ENCODE measurements at regions not wholly inside any gene's neighbourhood (a gene's known extent, or its start where the extent isn't known, plus 50 kb on each side); places are given as distances from the start of the nearest gene placed in this dataset.

DNA sequence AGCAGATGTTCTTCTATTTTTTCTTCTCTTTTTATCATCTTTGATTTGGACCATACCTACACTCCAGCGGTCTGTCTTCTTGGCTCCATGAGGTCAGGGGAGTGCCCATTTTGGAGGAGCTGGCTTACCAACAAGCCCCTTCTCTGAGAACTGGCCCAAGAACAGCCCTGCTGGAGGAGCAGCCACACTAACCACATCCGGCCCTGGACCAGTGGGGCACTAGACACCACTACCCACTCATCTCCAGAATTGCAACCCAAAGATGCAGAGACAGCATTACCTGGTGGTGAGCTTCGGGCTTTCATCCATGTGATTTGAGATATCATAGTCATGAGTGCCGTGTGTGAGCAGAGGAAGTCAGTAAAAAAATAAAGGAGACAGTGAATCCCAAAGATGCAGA lies 599.4 kb upstream of the CDH4 start:
- DNase-seq (ENCODE audit: low read depth) (no peak), FAIRE-seq (no peak)
- no peak for TF ChIP-seq CTCF (IDR thresholded peaks at IDR 0.05; ENCODE audit: insufficient read depth, low read length, severe bottlenecking)

GRCh38 chr20:60653111-60653845 lies 598.8 kb upstream of the CDH4 start:
- no peak for DNase-seq (ENCODE audit: low read depth)
- Histone ChIP-seq H3K36me3 (ENCODE audit: control insufficient read depth, insufficient read depth, low read length) (no peaks in the 10 kb centered on the region), H3K27me3 (ENCODE audit: control insufficient read depth, insufficient read depth, low read length) (no peaks in the 10 kb centered on the region), H3K4me3 (ENCODE audit: low read depth, low read length) (no peak overlapping the region)
- no peak for FAIRE-seq
- TF ChIP-seq CTCF (IDR thresholded peaks at IDR 0.05; ENCODE audit: insufficient read depth, low read length, severe bottlenecking), result no peak

More for the DNA sequence above, 599.4 kb upstream of the CDH4 start:
- Histone ChIP-seq H3K4me3 (ENCODE audit: low read depth, low read length) (no peak overlapping the region), H3K36me3 (ENCODE audit: control insufficient read depth, insufficient read depth, low read length) (no peaks in the 10 kb centered on the region), H3K27me3 (ENCODE audit: control insufficient read depth, insufficient read depth, low read length) (no peaks in the 10 kb centered on the region)

DNA sequence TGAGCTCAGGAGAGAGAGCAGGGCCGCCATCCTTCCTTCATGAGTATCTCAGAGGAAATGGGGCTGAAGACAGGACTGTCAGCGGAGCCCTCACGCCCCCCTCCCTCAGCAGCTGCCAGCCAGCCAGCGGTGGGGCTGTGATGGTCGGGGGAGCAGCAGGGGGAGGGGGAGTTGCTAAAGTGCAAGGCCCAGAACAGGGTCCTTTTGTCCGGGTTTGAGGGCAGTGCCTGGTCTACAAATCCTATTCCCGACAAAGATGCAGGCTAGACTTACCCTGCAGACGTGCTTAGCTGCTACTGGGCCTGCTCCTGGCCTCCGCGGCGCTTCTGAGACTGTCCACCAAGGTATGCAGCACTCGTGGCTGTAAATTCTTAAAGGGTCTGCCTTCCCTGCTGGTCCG lies 593.4 kb upstream of the CDH4 start:
- Histone ChIP-seq H3K27me3 (ENCODE audit: control insufficient read depth, insufficient read depth, low read length) (no peaks in the 10 kb centered on the region), H3K4me3 (ENCODE audit: low read depth, low read length) (no peak overlapping the region), H3K36me3 (ENCODE audit: control insufficient read depth, insufficient read depth, low read length) (no peaks in the 10 kb centered on the region)
- no peak for DNase-seq (ENCODE audit: low read depth)
- FAIRE-seq, result no peak
- no peak for TF ChIP-seq CTCF (IDR thresholded peaks at IDR 0.05; ENCODE audit: insufficient read depth, low read length, severe bottlenecking)

DNA sequence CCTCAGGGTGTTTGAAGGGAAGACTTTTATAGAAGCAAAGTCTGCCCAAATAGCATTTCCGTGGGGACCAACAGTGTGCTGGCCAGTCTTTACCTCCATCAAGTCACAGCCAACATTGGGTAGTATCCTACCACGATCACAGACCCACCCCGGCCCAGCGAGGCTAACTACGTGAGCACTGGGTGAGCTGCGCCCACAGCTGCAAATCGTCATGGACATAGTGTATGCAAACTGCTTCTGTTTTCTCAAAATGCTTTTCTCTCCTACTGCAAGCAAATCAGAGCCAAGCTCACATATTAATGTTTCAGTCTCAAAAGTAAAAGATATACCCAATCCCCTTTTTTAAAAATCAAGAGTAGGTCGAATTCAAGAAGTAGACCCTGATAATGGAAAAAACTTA lies 592.8 kb upstream of the CDH4 start:
- H3K36me3 ChIP-seq (ENCODE audit: control insufficient read depth, insufficient read depth, low read length), result no peaks in the 10 kb centered on the region
- H3K4me3 ChIP-seq (ENCODE audit: low read depth, low read length), result no peak overlapping the region
- no peaks in the 10 kb centered on the region for H3K27me3 ChIP-seq (ENCODE audit: control insufficient read depth, insufficient read depth, low read length)
- DNase-seq (ENCODE audit: low read depth) (no peak), FAIRE-seq (no peak)
- no peak for TF ChIP-seq CTCF (IDR thresholded peaks at IDR 0.05; ENCODE audit: insufficient read depth, low read length, severe bottlenecking)

GRCh38 chr20:60662307-60662706 lies 589.8 kb upstream of the CDH4 start:
- FAIRE-seq, result no peak
- Histone ChIP-seq H3K4me3 (ENCODE audit: low read depth, low read length) (no peak overlapping the region), H3K36me3 (ENCODE audit: control insufficient read depth, insufficient read depth, low read length) (no peaks in the 10 kb centered on the region), H3K27me3 (ENCODE audit: control insufficient read depth, insufficient read depth, low read length) (no peaks in the 10 kb centered on the region)
- no peak for TF ChIP-seq CTCF (IDR thresholded peaks at IDR 0.05; ENCODE audit: insufficient read depth, low read length, severe bottlenecking)
- no peak for DNase-seq (ENCODE audit: low read depth)

DNA sequence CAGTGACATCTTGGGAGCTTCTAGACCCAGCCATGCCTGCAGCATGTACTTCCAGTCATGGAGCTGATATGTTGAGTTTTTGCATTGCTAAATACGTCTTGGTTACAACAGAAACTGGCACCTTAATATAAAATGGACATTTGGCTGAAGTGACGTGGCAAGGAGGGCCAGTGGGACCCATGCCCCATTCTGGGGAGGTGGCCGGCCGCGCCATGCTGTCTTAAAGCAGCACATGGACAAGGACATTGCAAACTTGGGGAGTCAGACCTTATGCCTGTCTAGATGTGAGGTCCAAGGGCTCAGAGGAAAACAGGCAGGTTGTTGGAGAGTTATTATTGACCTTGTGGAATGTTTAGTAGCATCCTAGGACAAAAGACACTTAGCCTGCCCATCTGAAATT lies 588.0 kb upstream of the CDH4 start:
- DNase-seq (ENCODE audit: low read depth) (no peak), FAIRE-seq (no peak)
- no peaks in the 10 kb centered on the region for H3K36me3 ChIP-seq (ENCODE audit: control insufficient read depth, insufficient read depth, low read length)
- TF ChIP-seq CTCF (IDR thresholded peaks at IDR 0.05; ENCODE audit: insufficient read depth, low read length, severe bottlenecking), result no peak
- H3K4me3 ChIP-seq (ENCODE audit: low read depth, low read length), result no peak overlapping the region
- H3K27me3 ChIP-seq (ENCODE audit: control insufficient read depth, insufficient read depth, low read length), result no peaks in the 10 kb centered on the region
